SH-SY5Y (cell line): ENCODE measurements at regions not wholly inside any gene's neighbourhood (a gene's known extent, or its start where the extent isn't known, plus 50 kb on each side); places are given as distances from the start of the nearest gene placed in this dataset.

Experiments
- GATA2 ChIP-seq: IDR thresholded peaks from 2 replicates; pipeline ENCODE4 v1.6.1; 2011; ENCODE audit warnings: mild to moderate bottlenecking, low read depth, low read length
- GATA3 ChIP-seq: IDR thresholded peaks from 2 replicates; pipeline ENCODE4 v1.6.1; 2011; ENCODE audit warnings: low read depth, mild to moderate bottlenecking, low read length, moderate library complexity

DNA sequence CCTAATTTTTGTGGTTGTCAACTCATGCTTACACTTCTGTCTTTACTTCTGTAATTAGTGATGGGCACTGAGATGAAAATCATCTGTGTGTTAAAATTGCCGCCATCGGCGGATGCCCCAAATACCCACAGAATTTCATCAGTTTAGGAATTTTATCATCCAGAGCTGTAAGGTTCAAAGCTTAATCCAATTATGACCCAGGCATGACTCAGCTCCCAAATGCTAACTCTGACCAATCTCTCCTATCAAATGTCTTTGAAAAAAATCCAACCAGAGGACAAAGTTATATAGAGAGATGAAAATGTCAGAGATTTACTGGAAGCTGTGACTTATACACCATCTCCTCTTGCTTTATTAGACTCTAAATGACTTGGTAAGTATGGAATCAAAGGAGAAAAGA lies 1048.7 kb upstream of the PRKX start:
- TF ChIP-seq GATA3 (no peak), GATA2 (no peak)

DNA sequence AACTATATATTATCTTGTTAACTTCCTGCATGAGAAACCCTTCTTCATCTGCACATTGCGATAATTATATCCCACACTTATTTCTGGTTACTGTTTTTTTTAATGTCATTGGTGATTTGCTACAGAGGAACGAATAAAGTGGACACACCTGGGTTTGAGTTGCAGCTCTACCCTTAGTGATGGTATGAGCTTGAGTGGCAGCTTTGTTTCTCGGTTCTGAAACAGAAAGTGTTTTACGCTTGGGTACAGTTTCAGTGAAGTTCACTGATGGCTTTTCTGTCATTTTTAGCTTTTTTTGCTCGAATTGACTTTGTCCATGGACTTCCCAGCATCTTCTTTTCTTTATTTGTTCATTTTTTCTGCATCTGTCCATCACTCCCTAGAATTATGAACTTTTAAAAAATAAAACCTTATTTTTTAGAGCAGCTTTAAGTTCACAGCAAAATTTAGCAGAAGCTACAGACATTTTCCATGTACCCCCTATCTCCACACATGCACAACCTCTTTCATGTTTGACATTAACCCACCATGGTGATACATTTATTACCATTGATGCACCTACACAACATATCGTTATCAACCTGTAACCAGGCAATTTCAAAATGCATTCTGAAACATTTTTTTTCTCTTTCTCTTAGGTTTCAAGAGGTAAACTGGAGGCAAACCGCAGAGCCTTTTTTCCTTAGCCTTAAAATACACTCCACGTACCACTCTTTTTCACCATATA lies 1041.6 kb upstream of the PRKX start:
- no peak for TF ChIP-seq GATA3
- TF ChIP-seq GATA2, result no peak

GRCh38 chrX:4741024-4741423 lies 1027.6 kb upstream of the PRKX start:
- TF ChIP-seq GATA3, result no peak
- TF ChIP-seq GATA2, result no peak

GRCh38 chrX:4735299-4735698 lies 1021.9 kb upstream of the PRKX start:
- TF ChIP-seq GATA3 (no peak), GATA2 (no peak)

- TF ChIP-seq GATA3, result no peak
- TF ChIP-seq GATA2, result no peak
These were observed 997.4 kb upstream of the PRKX start for GRCh38 chrX:4710618-4711433.

DNA sequence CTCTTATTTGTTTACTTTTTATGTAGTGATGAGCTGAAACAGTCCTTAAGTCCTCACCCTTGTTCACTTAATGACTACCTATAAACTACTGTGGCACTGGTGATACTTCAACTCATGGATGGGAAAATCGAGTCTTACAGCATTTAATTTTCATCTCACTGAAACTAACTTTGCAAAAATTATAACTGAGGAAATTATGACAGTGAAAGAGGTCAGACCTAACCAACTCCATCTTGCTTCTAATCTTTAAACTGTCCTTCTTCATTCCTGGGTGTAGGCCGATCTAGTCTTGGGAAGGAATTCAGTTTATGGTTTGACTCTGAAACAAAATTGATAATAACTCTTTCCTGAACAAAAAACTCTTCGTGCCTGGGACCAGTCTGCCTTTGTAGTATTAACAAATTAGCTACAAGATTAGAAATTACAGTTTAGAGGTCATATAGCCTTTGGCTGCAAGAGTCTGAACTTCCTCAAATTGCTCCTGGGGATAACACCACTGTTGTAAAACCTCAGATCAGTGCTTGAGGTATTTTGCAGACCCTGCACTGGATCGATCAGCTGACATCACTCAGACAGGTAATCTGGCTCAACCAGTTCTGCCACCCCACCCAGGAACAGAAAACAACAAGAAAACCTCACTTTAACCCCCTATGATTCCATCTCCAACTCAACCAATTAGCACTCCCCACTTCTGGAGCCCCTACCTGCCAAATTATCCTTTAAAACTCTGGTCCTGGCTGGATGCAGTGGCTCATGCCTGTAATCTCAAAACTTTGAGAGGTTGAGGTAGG lies 995.7 kb upstream of the PRKX start:
- no peak for TF ChIP-seq GATA3
- no peak for TF ChIP-seq GATA2

DNA sequence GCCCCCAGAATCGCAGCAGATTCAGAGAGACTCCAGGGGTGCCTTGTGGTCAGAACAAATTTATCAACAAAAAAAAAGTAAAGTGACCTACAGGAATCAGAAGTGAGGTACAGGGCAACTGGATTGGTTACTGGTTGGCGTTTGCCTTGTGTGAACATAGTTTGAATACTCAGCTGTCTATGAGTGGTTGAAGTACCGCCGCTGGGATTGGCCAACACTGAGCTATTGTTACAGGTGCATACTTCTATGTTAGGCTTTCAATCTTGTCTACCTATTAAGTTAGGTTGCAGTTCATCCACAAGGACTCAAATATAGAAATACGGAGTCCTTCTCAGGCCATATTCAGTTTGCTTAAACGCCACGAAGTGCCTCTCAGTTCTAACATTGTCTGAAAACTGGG lies 993.5 kb upstream of the PRKX start:
- no peak for TF ChIP-seq GATA3

DNA sequence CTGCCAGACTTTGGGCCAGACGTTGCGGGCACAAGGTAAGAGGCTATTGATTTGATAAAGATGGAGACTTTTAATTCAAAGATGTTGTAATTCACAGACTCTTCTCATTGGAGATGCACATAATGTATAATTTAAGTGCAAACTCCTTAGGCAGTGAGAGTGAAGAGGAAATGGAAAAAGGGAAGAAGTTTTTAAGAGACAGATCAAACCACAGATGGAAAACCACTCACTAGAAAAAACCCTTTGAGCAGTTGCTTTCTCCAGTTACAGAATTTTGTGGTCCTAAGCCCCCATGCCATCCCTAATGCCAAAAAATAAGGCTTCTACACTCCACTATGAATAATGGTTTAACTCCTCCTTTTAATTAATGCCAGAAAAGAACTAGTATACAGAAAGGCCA lies 977.1 kb upstream of the PRKX start:
- TF ChIP-seq GATA2 (no peak), GATA3 (no peak)

GRCh38 chrX:4682636-4683035 lies 969.2 kb upstream of the PRKX start:
- TF ChIP-seq GATA2 (no peak), GATA3 (no peak)

DNA sequence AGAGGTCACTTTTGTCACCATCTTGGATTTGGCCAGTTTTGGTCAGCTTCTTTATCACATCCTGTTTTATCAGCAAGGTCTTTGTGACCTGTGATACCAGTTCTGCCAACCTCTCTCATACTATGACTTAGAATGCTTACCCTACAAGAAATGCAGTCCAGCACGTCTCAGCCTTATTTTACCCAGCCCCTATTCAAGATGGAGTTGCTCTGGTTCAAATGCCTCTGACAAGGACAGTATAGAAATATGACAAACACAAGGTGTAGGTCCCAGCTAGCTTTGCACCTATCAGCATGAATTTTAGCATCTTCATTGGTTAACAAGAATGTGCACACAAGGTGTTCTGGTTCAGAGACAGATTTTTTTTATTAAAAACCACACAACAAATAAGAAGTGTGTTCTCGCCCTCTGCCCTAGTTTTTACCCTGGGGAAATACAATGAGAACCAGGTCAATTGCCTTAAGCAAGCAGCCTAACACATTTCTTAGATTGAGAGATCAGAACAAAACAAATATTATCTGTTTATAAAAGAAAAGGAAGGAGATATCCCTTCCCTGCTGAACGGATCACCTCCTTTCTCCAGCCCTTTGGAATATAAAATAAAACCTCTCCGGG lies 962.3 kb upstream of the PRKX start:
- no peak for TF ChIP-seq GATA3
- TF ChIP-seq GATA2, result no peak

GRCh38 chrX:4674028-4674782 lies 960.8 kb upstream of the PRKX start:
- no peak for TF ChIP-seq GATA2
- TF ChIP-seq GATA3, result no peak

DNA sequence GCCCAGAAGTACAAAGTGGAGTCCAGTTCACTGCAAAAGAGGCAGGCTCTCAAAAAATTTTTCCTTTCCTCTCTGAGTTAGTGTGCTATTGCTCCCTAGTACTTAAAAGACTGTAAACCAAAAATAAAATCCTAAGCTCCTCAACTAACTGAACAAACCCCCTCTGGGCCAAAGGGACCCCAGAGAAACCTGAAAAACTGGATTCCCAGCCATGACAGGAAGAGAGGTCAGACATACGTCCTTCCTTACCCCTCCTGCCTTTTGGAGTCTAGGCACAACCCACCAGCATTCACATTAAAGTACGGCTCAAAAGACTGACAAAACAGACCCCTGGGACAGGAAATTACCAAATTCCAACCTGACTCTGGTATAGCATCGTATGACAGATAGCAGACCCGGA lies 957.9 kb upstream of the PRKX start:
- TF ChIP-seq GATA3 (no peak), GATA2 (no peak)

- no peak for TF ChIP-seq GATA3
- TF ChIP-seq GATA2, result no peak
These were observed 957.2 kb upstream of the PRKX start for GRCh38 chrX:4670606-4671005.
